ENCODE measurements at regions not wholly inside any gene's neighbourhood (a gene's known extent, or its start where the extent isn't known, plus 50 kb on each side); places are given as distances from the start of the nearest gene placed in this dataset.
"Not testable (repeated sequence)": the region's sequence is repeated elsewhere in the genome, so short reads cannot be mapped to it uniquely, and the experiment has no call there.

DNA sequence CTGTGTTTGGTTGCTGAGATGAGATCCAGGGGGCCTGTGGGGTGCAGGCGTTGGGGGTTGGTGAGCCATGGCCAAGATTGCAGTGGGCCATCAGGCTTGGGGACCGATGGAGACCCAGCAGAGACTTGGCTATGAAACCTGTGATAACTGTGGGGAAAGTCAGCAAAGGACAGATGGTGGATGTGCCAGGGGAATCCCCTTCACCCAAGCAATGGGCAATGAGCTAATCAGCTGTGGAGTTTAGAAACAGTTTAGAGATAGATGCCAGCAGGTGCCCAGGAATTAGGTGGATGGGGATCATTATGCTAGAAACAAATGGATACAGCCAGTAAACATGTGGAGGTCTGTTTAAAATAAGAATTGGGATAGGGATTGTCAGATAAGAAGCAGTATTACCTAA is 151.4 kb upstream of the FERD3L start:
- in situ Hi-C loops (cut with HindIII; ENCODE audit: low pct_unique_long_range_greater_than_20kb, low sequenced_read_pairs): loop anchor here (25.0 kb wide), 1 partner anchor 91 kb away; no protein-coding TSS in a partner anchor
- no peak for DNase-seq (ENCODE audit: low read depth, low spot score)

- DNase-seq (ENCODE audit: low read depth, low spot score): no peak
- in situ Hi-C loops (cut with HindIII; ENCODE audit: low pct_unique_long_range_greater_than_20kb, low sequenced_read_pairs): loop anchor here (25.0 kb wide), 1 partner anchor 92 kb away; no protein-coding TSS in a partner anchor
These were observed 150.2 kb upstream of the FERD3L start for GRCh38 chr7:19295376-19295775.

GRCh38 chr7:19294619-19295018 is 149.4 kb upstream of the FERD3L start:
- DNase-seq (ENCODE audit: low read depth, low spot score): peak; percentile 23
- in situ Hi-C loops (cut with HindIII; ENCODE audit: low pct_unique_long_range_greater_than_20kb, low sequenced_read_pairs): loop anchor here (25.0 kb wide), 1 partner anchor 93 kb away; no protein-coding TSS in a partner anchor

GRCh38 chr7:19293431-19293830 is 148.2 kb upstream of the FERD3L start:
- no peak for DNase-seq (ENCODE audit: low read depth, low spot score)
- in situ Hi-C loops (cut with HindIII; ENCODE audit: low pct_unique_long_range_greater_than_20kb, low sequenced_read_pairs): loop anchor here (25.0 kb wide), 1 partner anchor 94 kb away; no protein-coding TSS in a partner anchor

DNA sequence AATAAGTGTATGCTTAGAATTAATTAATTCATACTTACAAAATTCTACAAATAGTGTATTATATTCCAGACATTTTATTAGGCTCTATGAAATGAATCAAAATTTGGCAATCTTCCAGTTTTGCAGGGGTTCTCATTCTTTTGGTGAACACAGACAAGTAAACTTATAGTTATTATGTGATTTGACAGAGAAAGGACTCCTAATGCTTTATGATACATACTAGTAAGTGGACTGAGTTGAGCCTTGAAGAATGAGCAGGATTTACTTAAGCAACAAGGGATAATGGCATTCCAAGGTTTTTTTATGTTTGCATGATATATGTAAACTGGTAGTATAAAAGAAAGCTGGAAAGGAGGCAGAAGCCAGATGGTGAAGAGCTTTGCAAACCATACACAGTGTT is 145.7 kb upstream of the FERD3L start:
- DNase-seq (ENCODE audit: low read depth, low spot score): peak; percentile 55
- in situ Hi-C loops (cut with HindIII; ENCODE audit: low pct_unique_long_range_greater_than_20kb, low sequenced_read_pairs): loop anchor here (25.0 kb wide), 1 partner anchor 96 kb away; no protein-coding TSS in a partner anchor

GRCh38 chr7:19290066-19290465 is 144.8 kb upstream of the FERD3L start:
- DNase-seq (ENCODE audit: low read depth, low spot score): peak; percentile 98
- in situ Hi-C loops (cut with HindIII; ENCODE audit: low pct_unique_long_range_greater_than_20kb, low sequenced_read_pairs): loop anchor here (25.0 kb wide), 1 partner anchor 97 kb away; no protein-coding TSS in a partner anchor

DNA sequence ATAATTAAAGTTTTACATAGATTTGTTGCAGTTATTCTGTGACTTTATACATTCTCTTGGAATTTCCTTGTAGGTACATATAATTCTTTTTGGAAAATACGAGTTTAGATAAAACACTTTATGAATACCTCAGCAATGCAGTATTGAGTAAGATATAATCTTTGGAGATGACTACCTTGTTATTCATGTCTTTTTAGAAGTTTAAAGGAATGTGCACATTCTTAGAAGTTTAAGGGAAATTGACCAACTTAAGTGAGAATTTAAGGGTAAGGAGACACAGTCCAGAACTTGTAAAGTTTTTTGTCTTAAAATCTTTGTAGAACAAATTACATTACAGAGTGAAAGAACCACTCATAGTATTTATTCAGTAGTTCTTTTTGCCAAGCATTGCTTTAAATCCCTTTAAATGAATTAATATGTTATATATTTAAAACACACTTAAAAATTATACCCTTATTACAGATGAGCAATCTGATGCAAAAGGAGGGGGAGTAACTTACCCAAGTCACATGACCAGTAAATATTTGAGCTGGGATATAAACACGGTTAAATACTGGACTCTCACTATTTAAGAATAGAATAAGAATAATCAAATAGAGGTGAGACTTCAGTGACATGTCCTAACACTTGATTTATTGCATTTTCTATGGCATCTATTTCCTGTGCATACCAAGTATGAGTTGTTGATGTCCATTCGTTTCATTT is 139.5 kb upstream of the FERD3L start:
- no peak for DNase-seq (ENCODE audit: low read depth, low spot score)
- in situ Hi-C loops (cut with HindIII; ENCODE audit: low pct_unique_long_range_greater_than_20kb, low sequenced_read_pairs): loop anchor here (25.0 kb wide), 1 partner anchor 103 kb away; no protein-coding TSS in a partner anchor

GRCh38 chr7:19284136-19284535 is 138.9 kb upstream of the FERD3L start:
- in situ Hi-C loops (cut with HindIII; ENCODE audit: low pct_unique_long_range_greater_than_20kb, low sequenced_read_pairs): loop anchor here (25.0 kb wide), 1 partner anchor 103 kb away; no protein-coding TSS in a partner anchor
- no peak for DNase-seq (ENCODE audit: low read depth, low spot score)

DNA sequence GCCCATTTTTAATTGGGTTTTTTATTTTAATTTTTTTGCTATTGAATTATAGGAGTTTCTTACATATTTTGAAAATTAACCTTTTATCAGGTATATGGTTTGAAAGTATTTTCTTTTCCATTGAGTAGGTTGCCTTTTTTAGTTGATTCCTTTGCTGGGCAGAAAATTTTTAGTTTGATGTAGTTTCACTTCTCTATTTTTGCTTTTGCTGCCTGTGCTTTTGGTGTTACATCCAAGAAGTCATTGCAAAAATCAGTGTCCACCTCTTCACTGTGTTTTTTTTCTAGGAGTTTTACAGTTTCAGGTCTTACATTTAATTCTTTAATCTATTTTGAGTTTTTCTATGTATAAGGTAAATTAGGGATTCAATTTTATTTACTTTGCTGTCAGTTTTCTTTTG is 129.8 kb upstream of the FERD3L start:
- in situ Hi-C loops (cut with HindIII; ENCODE audit: low pct_unique_long_range_greater_than_20kb, low sequenced_read_pairs): loop anchor here (25.0 kb wide), 1 partner anchor 112 kb away; no protein-coding TSS in a partner anchor
- DNase-seq (ENCODE audit: low read depth, low spot score): no peak

DNA sequence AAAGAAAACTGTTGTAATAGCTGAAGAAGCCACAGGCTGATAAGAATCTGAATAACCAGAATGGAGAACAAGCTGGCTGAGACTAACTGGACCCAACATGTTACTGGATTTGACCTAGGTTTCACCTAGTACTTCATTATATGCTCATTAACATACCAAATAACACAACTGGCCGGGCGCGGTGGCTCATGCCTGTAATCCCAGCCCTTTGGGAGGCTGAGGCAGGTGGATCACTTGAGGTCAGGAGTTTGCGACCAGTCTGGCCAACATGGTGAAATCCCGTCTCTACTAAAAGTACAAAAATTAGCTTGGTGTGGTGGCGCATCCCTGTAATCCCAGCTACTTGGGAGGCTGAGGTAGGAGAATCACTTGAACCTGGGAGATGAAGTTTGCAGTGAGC is 127.1 kb upstream of the FERD3L start:
- DNase-seq (ENCODE audit: low read depth, low spot score); in situ Hi-C loops (cut with HindIII; ENCODE audit: low pct_unique_long_range_greater_than_20kb, low sequenced_read_pairs): not testable (repeated sequence)

- no peak for DNase-seq (ENCODE audit: low read depth, low spot score)
These were observed 124.1 kb upstream of the FERD3L start for GRCh38 chr7:19269301-19269700.

DNA sequence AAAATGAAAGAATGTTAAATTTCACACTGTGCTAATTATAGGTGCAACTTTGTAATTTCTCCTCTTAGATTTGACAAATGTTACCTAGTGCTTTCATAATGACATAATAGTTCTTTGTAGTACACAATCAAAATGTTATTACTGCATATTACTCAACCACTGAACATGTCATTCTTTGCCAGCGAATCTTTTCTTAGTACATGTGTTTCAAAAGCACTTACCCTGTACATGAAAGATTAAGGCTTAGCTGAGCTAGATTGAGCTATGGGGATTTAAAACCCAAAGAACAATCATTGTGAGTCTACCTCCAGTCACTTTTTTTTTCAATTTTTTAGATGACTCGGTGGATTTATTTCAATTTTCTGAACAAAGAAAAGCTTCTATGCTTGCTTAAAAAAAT is 123.5 kb upstream of the FERD3L start:
- in situ Hi-C loops (cut with HindIII; ENCODE audit: low pct_unique_long_range_greater_than_20kb, low sequenced_read_pairs): no loop called here
- peak; percentile 44 for DNase-seq (ENCODE audit: low read depth, low spot score)

More at GRCh38 chr7:19269301-19269700, 124.1 kb upstream of the FERD3L start:
- in situ Hi-C loops (cut with HindIII; ENCODE audit: low pct_unique_long_range_greater_than_20kb, low sequenced_read_pairs): no loop called here

DNA sequence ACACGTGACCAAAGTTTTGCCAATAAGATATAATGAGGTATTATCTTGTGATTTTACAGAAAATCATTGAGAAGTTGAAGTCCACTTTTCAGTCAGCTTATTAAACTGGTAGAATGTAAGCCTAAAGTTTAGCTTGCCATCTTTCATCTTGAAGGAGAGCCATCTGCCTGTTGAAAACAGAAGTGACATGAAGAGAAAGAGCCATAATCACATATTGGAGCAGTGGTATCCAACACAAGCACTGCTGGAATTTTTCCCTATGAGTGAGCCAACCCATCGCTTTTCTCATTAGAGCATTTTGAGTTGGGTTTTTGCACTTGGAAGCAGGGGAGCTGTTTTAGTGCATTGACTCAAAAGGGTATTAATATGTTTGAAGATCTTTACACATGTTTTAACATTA is 117.6 kb upstream of the FERD3L start:
- DNase-seq (ENCODE audit: low read depth, low spot score): peak; percentile 54
- in situ Hi-C loops (cut with HindIII; ENCODE audit: low pct_unique_long_range_greater_than_20kb, low sequenced_read_pairs): no loop called here

GRCh38 chr7:19249281-19249680 is 104.1 kb upstream of the FERD3L start:
- no peak for DNase-seq (ENCODE audit: low read depth, low spot score)
- in situ Hi-C loops (cut with HindIII; ENCODE audit: low pct_unique_long_range_greater_than_20kb, low sequenced_read_pairs): no loop called here

DNA sequence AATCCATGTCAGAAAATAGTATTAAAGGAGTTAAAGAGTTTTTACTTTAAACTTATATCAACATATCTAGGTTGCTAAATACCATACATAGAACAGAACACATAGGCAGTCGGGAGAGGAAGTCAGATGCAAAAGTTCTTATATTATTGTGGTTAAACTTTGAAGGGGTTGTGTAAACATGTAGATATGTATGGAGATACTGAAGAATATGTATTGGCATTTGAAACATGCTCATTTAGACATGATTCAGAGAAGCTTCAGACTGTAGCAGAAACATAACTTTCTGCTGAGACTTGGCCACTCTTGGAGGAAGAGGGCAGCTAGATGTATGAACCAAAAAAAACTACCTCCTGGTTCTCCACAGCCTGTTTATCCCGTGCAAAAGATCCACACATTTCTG is 103.5 kb upstream of the FERD3L start:
- in situ Hi-C loops (cut with HindIII; ENCODE audit: low pct_unique_long_range_greater_than_20kb, low sequenced_read_pairs): no loop called here
- DNase-seq (ENCODE audit: low read depth, low spot score): no peak

DNA sequence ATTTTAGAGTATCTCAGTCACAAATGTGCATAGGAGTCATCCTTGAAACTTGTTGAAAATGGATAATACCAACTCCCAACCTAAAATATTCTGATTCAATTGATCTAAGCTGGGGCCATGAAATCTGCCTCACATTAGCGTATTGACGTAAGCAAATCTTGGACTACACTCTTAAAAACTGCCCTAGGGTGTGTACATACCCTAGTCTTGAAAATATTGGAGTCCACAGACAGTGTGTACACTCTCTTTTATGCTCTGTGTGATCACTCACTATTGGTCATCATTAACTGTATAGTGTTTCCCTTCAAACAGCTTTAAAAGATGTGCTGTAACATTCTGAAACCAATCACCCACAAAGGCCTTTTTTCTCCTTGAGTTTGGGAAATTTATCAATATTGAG is 102.9 kb upstream of the FERD3L start:
- no peak for DNase-seq (ENCODE audit: low read depth, low spot score)
- in situ Hi-C loops (cut with HindIII; ENCODE audit: low pct_unique_long_range_greater_than_20kb, low sequenced_read_pairs): no loop called here

GRCh38 chr7:19247017-19247416 is 101.8 kb upstream of the FERD3L start:
- no peak for DNase-seq (ENCODE audit: low read depth, low spot score)
- in situ Hi-C loops (cut with HindIII; ENCODE audit: low pct_unique_long_range_greater_than_20kb, low sequenced_read_pairs): no loop called here

GRCh38 chr7:19242246-19242645 is 97.0 kb upstream of the FERD3L start:
- in situ Hi-C loops (cut with HindIII; ENCODE audit: low pct_unique_long_range_greater_than_20kb, low sequenced_read_pairs): no loop called here
- DNase-seq (ENCODE audit: low read depth, low spot score): no peak

- peak; percentile 11 for DNase-seq (ENCODE audit: low read depth, low spot score)
- in situ Hi-C loops (cut with HindIII; ENCODE audit: low pct_unique_long_range_greater_than_20kb, low sequenced_read_pairs): no loop called here
These were observed 94.7 kb upstream of the FERD3L start for GRCh38 chr7:19239951-19240350.
